Skeletal muscle tissue (tissue), 3 donors: ENCODE measurements at regions not wholly inside any gene's neighbourhood (a gene's known extent, or its start where the extent isn't known, plus 50 kb on each side); places are given as distances from the start of the nearest gene placed in this dataset.
"Not testable (repeated sequence)": the region's sequence is repeated elsewhere in the genome, so short reads cannot be mapped to it uniquely, and the experiment has no call there.

ENCODE experiments used
- H3K27ac ChIP-seq: one replicate; pipeline ENCODE4 v1.7.0; 2013; ENCODE audit warnings: mild to moderate bottlenecking, low read depth, low read length, inconsistent platforms
- H3K27me3 ChIP-seq, 3 donors: one replicate each; pipeline ENCODE4 v1.7.0; 2013; ENCODE audit warnings: low read length in 3 of 3; ENCODE audit not compliant: control insufficient read depth in 3 of 3, insufficient read depth in 3 of 3
- H3K36me3 ChIP-seq, 3 donors: one replicate each; pipeline ENCODE4 v1.7.0; 2013; ENCODE audit warnings: low read length in 3 of 3; ENCODE audit not compliant: control insufficient read depth in 3 of 3, insufficient read depth in 3 of 3
- H3K4me1 ChIP-seq, 3 donors: one replicate each; pipeline ENCODE4 v1.7.0; 2013; ENCODE audit warnings: low read length in 3 of 3, mild to moderate bottlenecking in 3 of 3; ENCODE audit not compliant: control insufficient read depth in 3 of 3, insufficient read depth in 3 of 3
- H3K4me3 ChIP-seq, 3 donors: one replicate each; pipeline ENCODE4 v1.7.0; 2013; ENCODE audit warnings: low read length in 3 of 3
- H3K9ac ChIP-seq, 3 donors: one replicate each; pipeline ENCODE4 v1.7.0; 2013; ENCODE audit warnings: low read length in 3 of 3, mild to moderate bottlenecking in 3 of 3, moderate library complexity in 2 of 3, low read depth in 1 of 3
- H3K9me3 ChIP-seq, 3 donors: one replicate each; pipeline ENCODE4 v1.7.0; 2013; ENCODE audit warnings: low read length in 3 of 3; ENCODE audit not compliant: control insufficient read depth in 3 of 3
- donor health status: Osteomylitis.

- no peak overlapping the region for H3K9ac ChIP-seq
- H3K4me1 ChIP-seq, result no peaks in the 10 kb centered on the region
- H3K27ac ChIP-seq, result no peak overlapping the region
- no peaks in the 10 kb centered on the region for H3K36me3 ChIP-seq
- no peaks in the 10 kb centered on the region for H3K27me3 ChIP-seq
- H3K4me3 ChIP-seq, result no peak overlapping the region
- H3K9me3 ChIP-seq, result no peaks in the 10 kb centered on the region
Observed at GRCh38 chr4:145271194-145271593, 90.8 kb upstream of the OTUD4 start.

- Histone ChIP-seq H3K9ac (no peak overlapping the region), H3K9me3 (no peaks in the 10 kb centered on the region), H3K36me3 (no peaks in the 10 kb centered on the region), H3K4me3 (no peak overlapping the region), H3K27ac (no peak overlapping the region), H3K4me1 (no peaks in the 10 kb centered on the region), H3K27me3 (no peaks in the 10 kb centered on the region)
Observed at GRCh38 chr4:145266881-145267280, 86.5 kb upstream of the OTUD4 start.

- no peak overlapping the region for H3K9ac ChIP-seq
- H3K36me3 ChIP-seq, result no peaks in the 10 kb centered on the region
- H3K27ac ChIP-seq, result no peak overlapping the region
- H3K9me3 ChIP-seq, result no peaks in the 10 kb centered on the region
- H3K27me3 ChIP-seq, result no peaks in the 10 kb centered on the region
- H3K4me3 ChIP-seq, result no peak overlapping the region
- no peaks in the 10 kb centered on the region for H3K4me1 ChIP-seq
Observed at GRCh38 chr4:145260091-145260490, 79.7 kb upstream of the OTUD4 start.

- not testable (repeated sequence) for H3K36me3 ChIP-seq, H3K4me1 ChIP-seq, H3K4me3 ChIP-seq, H3K9me3 ChIP-seq, H3K27me3 ChIP-seq, H3K27ac ChIP-seq, H3K9ac ChIP-seq
Observed at GRCh38 chr4:145255311-145255710, 74.9 kb upstream of the OTUD4 start.

DNA sequence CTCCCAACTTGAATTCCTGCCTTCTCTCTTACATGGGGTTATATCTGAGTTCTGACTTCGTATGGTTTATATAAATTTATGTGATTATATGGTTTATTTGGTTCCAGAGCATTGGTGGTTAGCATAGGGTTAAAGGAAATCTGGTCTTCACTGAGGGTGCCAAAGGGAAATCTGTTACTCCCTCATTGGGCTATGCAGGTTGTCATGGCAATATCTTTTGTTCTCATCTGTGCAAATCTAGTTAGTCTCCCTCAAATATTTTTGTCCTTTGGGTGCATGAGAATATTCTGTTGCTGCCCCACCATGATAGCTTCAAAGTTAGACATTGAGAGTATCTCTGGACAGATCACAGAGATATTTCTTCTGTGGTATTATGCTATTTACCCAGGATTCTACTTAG lies 71.8 kb upstream of the OTUD4 start:
- H3K9me3 ChIP-seq, result no peaks in the 10 kb centered on the region
- H3K4me3 ChIP-seq, result no peak overlapping the region
- no peak overlapping the region for H3K9ac ChIP-seq
- H3K27ac ChIP-seq, result no peak overlapping the region
- no peaks in the 10 kb centered on the region for H3K27me3 ChIP-seq
- no peaks in the 10 kb centered on the region for H3K36me3 ChIP-seq
- H3K4me1 ChIP-seq, result no peaks in the 10 kb centered on the region

DNA sequence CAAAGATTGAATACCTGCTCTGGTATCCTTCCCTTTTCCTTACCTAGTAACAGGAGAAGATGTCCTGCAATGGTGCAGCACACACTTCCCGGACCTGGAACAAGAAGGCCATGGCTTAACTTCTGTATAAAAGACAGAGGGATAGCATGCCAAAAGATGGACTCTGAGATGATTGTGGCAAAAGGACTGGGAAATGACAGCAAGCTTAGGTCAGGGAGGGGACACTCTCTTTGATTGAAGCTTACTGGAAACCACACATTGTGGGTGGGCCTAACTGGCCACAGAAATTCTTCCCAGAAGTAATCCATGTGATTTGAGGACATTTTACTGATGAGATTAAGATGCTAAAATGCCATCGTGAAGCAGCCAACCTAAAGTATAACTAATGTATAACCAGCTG lies 71.0 kb upstream of the OTUD4 start:
- Histone ChIP-seq H3K4me1 (no peaks in the 10 kb centered on the region), H3K27ac (no peak overlapping the region), H3K9ac (no peak overlapping the region)

GRCh38 chr4:145248971-145249370 lies 68.6 kb upstream of the OTUD4 start:
- Histone ChIP-seq H3K4me1 (no peaks in the 10 kb centered on the region), H3K9ac (no peak overlapping the region), H3K9me3 (no peaks in the 10 kb centered on the region), H3K36me3 (no peaks in the 10 kb centered on the region), H3K27ac (no peak overlapping the region), H3K27me3 (no peaks in the 10 kb centered on the region), H3K4me3 (no peak overlapping the region)

More for the DNA sequence above, 71.0 kb upstream of the OTUD4 start:
- Histone ChIP-seq H3K9me3 (no peaks in the 10 kb centered on the region), H3K27me3 (no peaks in the 10 kb centered on the region), H3K4me3 (no peak overlapping the region), H3K36me3 (no peaks in the 10 kb centered on the region)

DNA sequence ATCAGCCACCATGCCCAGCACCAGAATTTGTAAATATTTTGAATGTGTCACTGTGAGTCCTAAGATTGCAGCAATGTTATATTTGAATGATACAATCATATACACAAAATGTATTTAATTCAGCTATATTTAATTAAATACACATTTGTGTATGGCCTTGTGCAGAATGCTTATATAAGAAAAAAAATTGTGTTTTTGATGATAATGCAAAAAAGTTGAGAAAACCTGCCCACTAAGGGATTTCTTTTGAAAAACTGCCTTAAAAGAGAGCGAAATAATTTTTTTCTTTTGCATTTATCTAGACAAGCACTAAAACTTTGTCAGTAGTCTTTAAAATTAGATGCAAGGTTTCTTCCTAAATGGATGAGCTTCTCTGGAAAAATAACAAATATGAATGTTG lies 68.1 kb upstream of the OTUD4 start:
- Histone ChIP-seq H3K9me3 (no peaks in the 10 kb centered on the region), H3K27me3 (no peaks in the 10 kb centered on the region), H3K9ac (no peak overlapping the region), H3K4me1 (no peaks in the 10 kb centered on the region), H3K27ac (no peak overlapping the region), H3K36me3 (no peaks in the 10 kb centered on the region), H3K4me3 (no peak overlapping the region)

DNA sequence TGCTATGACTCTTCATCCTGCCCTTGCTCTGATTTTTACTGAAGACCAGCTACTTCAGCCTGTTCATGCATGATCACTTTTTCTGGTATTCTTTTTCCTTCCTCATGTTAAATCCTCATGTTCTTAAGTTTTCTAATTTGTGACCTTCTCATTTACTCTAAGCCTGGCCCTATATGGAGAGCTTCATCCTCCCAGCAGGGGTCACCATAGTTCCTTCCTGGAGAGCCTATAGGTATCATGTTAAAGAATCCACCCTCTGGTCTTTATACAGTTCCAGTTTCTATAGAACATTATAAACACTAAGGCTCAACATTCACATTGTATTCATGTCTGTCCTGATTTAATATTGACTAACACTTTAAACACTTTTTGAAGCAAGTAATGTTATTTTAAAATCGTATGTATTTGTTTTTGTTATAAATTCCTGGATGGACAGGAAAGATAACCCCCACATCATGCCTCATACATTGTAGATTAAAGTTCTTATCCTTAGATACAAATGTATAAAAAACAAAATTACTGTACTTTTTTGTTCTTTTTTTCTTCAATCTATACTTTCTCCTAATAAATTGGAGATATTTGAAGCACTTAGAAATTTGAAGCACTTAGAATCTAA lies 53.8 kb upstream of the OTUD4 start:
- no peaks in the 10 kb centered on the region for H3K9me3 ChIP-seq
- H3K27ac ChIP-seq, result no peak overlapping the region
- H3K4me1 ChIP-seq, result peaks cover 2 to 5% (median 3%) of the 10 kb centered on the region in 3 donors

DNA sequence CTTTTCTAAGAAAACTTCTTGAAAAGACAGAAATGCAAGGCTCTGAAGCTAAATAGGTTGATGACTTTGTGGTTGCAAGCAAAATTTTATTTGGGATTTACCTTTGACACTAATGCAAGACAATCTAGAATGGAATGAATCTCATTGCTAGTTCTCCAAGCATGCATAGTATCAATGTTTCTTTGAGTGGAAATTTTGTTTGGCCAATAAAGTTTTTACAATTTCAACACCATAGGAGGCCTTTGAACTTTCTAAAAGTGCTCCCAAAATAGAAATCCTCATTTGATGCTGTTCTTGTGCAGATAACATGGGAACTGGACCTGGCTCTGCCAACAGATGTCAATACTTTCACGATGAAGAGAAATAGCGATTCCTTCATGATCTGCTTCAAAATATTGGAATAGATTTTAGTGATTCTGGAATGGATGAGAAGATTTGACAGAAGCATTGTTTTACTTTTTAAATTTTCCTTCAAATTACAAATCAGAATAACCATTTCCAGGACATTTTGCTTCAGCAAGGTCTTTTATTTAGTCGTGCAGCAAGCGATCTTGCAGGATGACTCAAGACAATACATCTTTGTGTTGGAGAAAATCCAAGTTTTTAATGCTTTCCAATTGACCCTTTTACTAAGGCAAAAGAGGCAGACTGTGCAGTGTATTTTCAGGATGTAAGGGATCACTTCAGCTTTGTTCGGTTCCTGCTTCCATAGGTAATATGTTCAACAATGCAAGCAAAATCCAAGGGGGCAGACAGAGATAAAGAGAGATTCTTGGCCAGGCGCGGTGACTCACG lies 51.7 kb upstream of the OTUD4 start:
- Histone ChIP-seq H3K4me1 (peaks cover 2 to 5% (median 3%) of the 10 kb centered on the region in 3 donors), H3K9ac (no peak overlapping the region), H3K27ac (no peak overlapping the region), H3K9me3 (peaks cover 0 to 4% (median 0%) of the 10 kb centered on the region in 3 donors), H3K27me3 (no peaks in the 10 kb centered on the region), H3K36me3 (no peaks in the 10 kb centered on the region), H3K4me3 (no peak overlapping the region)

More for the DNA sequence above, 53.8 kb upstream of the OTUD4 start:
- H3K9ac ChIP-seq, result no peak overlapping the region
- no peak overlapping the region for H3K4me3 ChIP-seq
- H3K27me3 ChIP-seq, result no peaks in the 10 kb centered on the region
- no peaks in the 10 kb centered on the region for H3K36me3 ChIP-seq
